TTC549 (cell line): ENCODE measurements at regions not wholly inside any gene's neighbourhood (a gene's known extent, or its start where the extent isn't known, plus 50 kb on each side); places are given as distances from the start of the nearest gene placed in this dataset.
"Not testable (repeated sequence)": the region's sequence is repeated elsewhere in the genome, so short reads cannot be mapped to it uniquely, and the experiment has no call there.

Experiments
- FAIRE-seq: peaks from 2 replicates; lab custom pipeline; 2012; peaks lifted over from hg19 to GRCh38; lab: Jason Lieb, UNC

GRCh38 chr3:163391407-163392181 is 1686.7 kb downstream of the SI start:
- no peak for FAIRE-seq

GRCh38 chr3:163384383-163384782 is 1693.9 kb downstream of the SI start:
- FAIRE-seq, result no peak

GRCh38 chr3:163382183-163382582 is 1696.1 kb downstream of the SI start:
- no peak for FAIRE-seq

- no peak for FAIRE-seq
These were observed 1710.1 kb downstream of the SI start for GRCh38 chr3:163368168-163368567.

- FAIRE-seq, result no peak
These were observed 1713.6 kb downstream of the SI start for GRCh38 chr3:163364717-163365116.

- no peak for FAIRE-seq
These were observed 1716.1 kb downstream of the SI start for GRCh38 chr3:163362151-163362550.

- FAIRE-seq, result not testable (repeated sequence)
These were observed 1716.9 kb downstream of the SI start for GRCh38 chr3:163361357-163361878.

GRCh38 chr3:163347944-163348343 is 1730.4 kb downstream of the SI start:
- FAIRE-seq, result no peak

GRCh38 chr3:163335429-163335828 is 1742.9 kb downstream of the SI start:
- FAIRE-seq, result no peak

- FAIRE-seq, result no peak
These were observed 1749.6 kb downstream of the SI start for GRCh38 chr3:163328680-163329079.

- FAIRE-seq, result no peak
These were observed 1751.2 kb downstream of the SI start for GRCh38 chr3:163327086-163327485.

- FAIRE-seq, result no peak
These were observed 1762.5 kb downstream of the SI start for GRCh38 chr3:163315786-163316185.

- FAIRE-seq, result no peak
These were observed 1771.9 kb downstream of the SI start for GRCh38 chr3:163306405-163306804.

- no peak for FAIRE-seq
These were observed 1777.1 kb downstream of the OTOL1 start for GRCh38 chr3:163273694-163274093.

- no peak for FAIRE-seq
These were observed 1770.1 kb downstream of the OTOL1 start for GRCh38 chr3:163266731-163267130.

GRCh38 chr3:163261618-163262017 is 1765.0 kb downstream of the OTOL1 start:
- FAIRE-seq, result no peak

GRCh38 chr3:163261056-163261455 is 1764.4 kb downstream of the OTOL1 start:
- no peak for FAIRE-seq

GRCh38 chr3:163218336-163218735 is 1721.7 kb downstream of the OTOL1 start:
- no peak for FAIRE-seq

- no peak for FAIRE-seq
These were observed 1717.2 kb downstream of the OTOL1 start for GRCh38 chr3:163213838-163214237.

GRCh38 chr3:163196815-163197374 is 1700.3 kb downstream of the OTOL1 start:
- FAIRE-seq, result no peak

- FAIRE-seq, result no peak
These were observed 1699.6 kb downstream of the OTOL1 start for GRCh38 chr3:163196245-163196644.

GRCh38 chr3:163185721-163186350 is 1689.2 kb downstream of the OTOL1 start:
- FAIRE-seq, result no peak

GRCh38 chr3:163175970-163176369 is 1679.4 kb downstream of the OTOL1 start:
- FAIRE-seq, result no peak
